SK-N-SH (cell line): ENCODE measurements at regions not wholly inside any gene's neighbourhood (a gene's known extent, or its start where the extent isn't known, plus 50 kb on each side); places are given as distances from the start of the nearest gene placed in this dataset.

Experiments
- CTCF ChIA-PET: fragments of 300-600, 350-600 bp; formaldehyde crosslinking; extraction: SDS; loops from one replicate; lab custom pipeline; 2021; lab: Yijun Ruan, JAX
- POLR2A ChIA-PET: fragments of 350-600 bp; sonication (Branson Sonifier 250); formaldehyde crosslinking; extraction: SDS; loops from one replicate; lab custom pipeline; 2020; ENCODE audit warnings: antibody characterized with exemption, inconsistent platforms; lab: Yijun Ruan, JAX
- DNase-seq: peaks from one replicate; pipeline ENCODE4 v3.0.0; 2012
- H2AFZ ChIP-seq: fragments of 200-600 bp; sonication (generic); 2 replicates; pipeline ENCODE4 v1.8.1; 2016; ENCODE audit warnings: antibody characterized with exemption, mild to moderate bottlenecking, low read depth
- H3F3A ChIP-seq: fragments of 200-600 bp; sonication (generic); replicated peaks from 2 replicates; pipeline ENCODE3; 2016; ENCODE audit warnings: antibody characterized with exemption, mild to moderate bottlenecking; ENCODE audit not compliant: insufficient read depth
- H3K27ac ChIP-seq, 2 experiments: fragments of 200-500 bp in 1 of 2; fragments of 200-600 bp in 1 of 2; sonication (Bioruptor generic) in 1 of 2; sonication (generic), shearing (Covaris generic) in 1 of 2; 2 replicates each; pipeline versions ENCODE4 v1.5.1 to v1.6.1; 2014 to 2016; ENCODE audit warnings: low read depth in 2 of 2, inconsistent platforms in 1 of 2, low read length in 1 of 2, mild to moderate bottlenecking in 1 of 2, mixed read lengths in 1 of 2
- H3K27me3 ChIP-seq: fragments of 200-600 bp; sonication (generic), shearing (Covaris generic); 2 replicates; pipeline ENCODE4 v1.6.1; 2016; ENCODE audit warnings: mixed run types; ENCODE audit not compliant: insufficient read depth
- H3K36me3 ChIP-seq, 2 experiments: fragments of 200-500 bp in 1 of 2; fragments of 200-600 bp in 1 of 2; sonication (Bioruptor generic) in 1 of 2; sonication (generic) in 1 of 2; replicated peaks in 1 of 2; 2 replicates each; pipeline versions ENCODE3 to v1.5.1; 2014 to 2016; ENCODE audit warnings: low read length in 1 of 2, mild to moderate bottlenecking in 1 of 2; ENCODE audit not compliant: insufficient read depth in 2 of 2, control insufficient read depth in 1 of 2
- H3K4me1 ChIP-seq, 2 experiments: fragments of 200-500 bp in 1 of 2; fragments of 200-600 bp in 1 of 2; sonication (Bioruptor generic) in 1 of 2; sonication (generic), shearing (Covaris generic) in 1 of 2; 2 replicates each; pipeline versions ENCODE4 v1.5.1 to v1.6.1; 2014 to 2016; ENCODE audit warnings: low read depth in 1 of 2, low read length in 1 of 2, mixed run types in 1 of 2; ENCODE audit not compliant: insufficient read depth in 2 of 2, control insufficient read depth in 1 of 2
- H3K4me2 ChIP-seq: fragments of 200-600 bp; sonication (generic), shearing (Covaris generic); 2 replicates; pipeline ENCODE4 v1.6.1; 2017; ENCODE audit warnings: mixed run types
- H3K4me3 ChIP-seq, 2 experiments: fragments of 200-500 bp in 1 of 2; fragments of 200-600 bp in 1 of 2; sonication (Bioruptor generic) in 1 of 2; sonication (generic), shearing (Covaris generic) in 1 of 2; 2 replicates each; pipeline versions ENCODE4 v1.5.1 to v1.8.1; 2014 to 2016; ENCODE audit warnings: low read depth in 2 of 2, inconsistent platforms in 1 of 2, low read length in 1 of 2, mild to moderate bottlenecking in 1 of 2, mixed read lengths in 1 of 2, moderate library complexity in 1 of 2
- H3K79me2 ChIP-seq: fragments of 200-600 bp; sonication (generic); 2 replicates; pipeline ENCODE4 v1.8.1; 2017; ENCODE audit warnings: mild to moderate bottlenecking; ENCODE audit not compliant: insufficient read depth
- H3K9ac ChIP-seq: fragments of 200-600 bp; sonication (generic); 2 replicates; pipeline ENCODE4 v1.6.1; 2017; ENCODE audit warnings: mixed run types
- H3K9me2 ChIP-seq: fragments of 200-600 bp; sonication (generic); 2 replicates; pipeline ENCODE4 v1.6.1; 2017; ENCODE audit warnings: mixed run types
- H3K9me3 ChIP-seq: fragments of 200-600 bp; sonication (generic); 2 replicates; pipeline ENCODE4 v1.6.1; 2017; ENCODE audit warnings: mixed run types, mild to moderate bottlenecking, moderate library complexity
- H4K20me1 ChIP-seq: fragments of 200-600 bp; sonication (generic); 2 replicates; pipeline ENCODE4 v1.6.1; 2017; ENCODE audit warnings: mild to moderate bottlenecking, mixed run types; ENCODE audit not compliant: insufficient read depth
- CHD2 ChIP-seq: fragments of 150-350 bp; IDR thresholded peaks from 2 replicates; pipeline ENCODE4 v1.6.1; 2018; ENCODE audit warnings: low read length; ENCODE audit not compliant: partially characterized antibody
- CTCF ChIP-seq: fragments of 200-600 bp; sonication (generic); IDR thresholded peaks from 2 replicates; pipeline ENCODE4 v1.6.1; 2017; ENCODE audit warnings: antibody characterized with exemption, mild to moderate bottlenecking, moderate library complexity
- FOXJ3 ChIP-seq: sonication (generic); formaldehyde crosslinking; IDR thresholded peaks from 2 replicates; pipeline ENCODE4 v1.5.1; 2020; ENCODE audit warnings: mild to moderate bottlenecking, missing genetic modification reagents
- FOXM1 ChIP-seq: IDR thresholded peaks from 2 replicates; pipeline ENCODE4 v1.4.0; 2012; ENCODE audit warnings: low read depth, mild to moderate bottlenecking
- GATA2 ChIP-seq: sonication (generic); formaldehyde crosslinking; IDR thresholded peaks from 2 replicates; pipeline ENCODE4 v1.5.0; 2020; ENCODE audit warnings: mild to moderate bottlenecking, missing genetic modification reagents
- IRF3 ChIP-seq: fragments of 150-350 bp; IDR thresholded peaks from 2 replicates; pipeline ENCODE4 v1.6.1; 2016; ENCODE audit warnings: mild to moderate bottlenecking, low read depth, low read length
- JUND ChIP-seq: IDR thresholded peaks from 2 replicates; pipeline ENCODE4 v1.4.0; 2012
- MEF2A ChIP-seq: IDR thresholded peaks from 2 replicates; pipeline ENCODE4 v1.4.0; 2012; ENCODE audit warnings: low read depth, borderline replicate concordance
- NFIC ChIP-seq: IDR thresholded peaks from 2 replicates; pipeline ENCODE4 v1.4.0; 2012; ENCODE audit warnings: borderline replicate concordance
- PBX3 ChIP-seq: IDR thresholded peaks from 2 replicates; pipeline ENCODE4; 2012
- POLR2AphosphoS5 ChIP-seq: IDR thresholded peaks from 2 replicates; pipeline ENCODE4 v1.6.1; 2012; ENCODE audit warnings: low read depth, low read length
- REST ChIP-seq: IDR thresholded peaks from 2 replicates; pipeline ENCODE4 v1.6.1; 2012; ENCODE audit warnings: mild to moderate bottlenecking, low read depth, low read length, moderate library complexity
- RFX5 ChIP-seq: IDR thresholded peaks from 2 replicates; pipeline ENCODE4 v1.6.1; 2012; ENCODE audit warnings: mild to moderate bottlenecking, improper control_type of control experiment, low read length
- SIN3A ChIP-seq: IDR thresholded peaks from 2 replicates; pipeline ENCODE4 v1.6.1; 2012; ENCODE audit warnings: low read depth, mild to moderate bottlenecking, low read length, moderate library complexity, borderline replicate concordance
- SMC3 ChIP-seq: IDR thresholded peaks from 2 replicates; pipeline ENCODE4 v1.6.1; 2012; ENCODE audit warnings: low read depth, low read length, improper control_type of control experiment
- TCF12 ChIP-seq: IDR thresholded peaks from 2 replicates; pipeline ENCODE4 v1.4.0; 2012
- TEAD4 ChIP-seq: IDR thresholded peaks from 2 replicates; pipeline ENCODE4 v1.4.0; 2012; ENCODE audit warnings: mild to moderate bottlenecking, borderline replicate concordance; ENCODE audit not compliant: insufficient read depth
- YY1 ChIP-seq: IDR thresholded peaks from 2 replicates; pipeline ENCODE4 v1.4.0; 2012; ENCODE audit warnings: low read depth, mild to moderate bottlenecking
- ZBTB33 ChIP-seq: IDR thresholded peaks from 2 replicates; pipeline ENCODE4 v1.4.0; 2012; ENCODE audit warnings: low read depth, borderline replicate concordance
- WGBS: methylation state at CpG from one replicate; pipeline ENCODE4 v1.1.6; 2017; ENCODE audit warnings: low lambda C conversion rate; 5-methylcytosine and 5-hydroxymethylcytosine counted together

- TF ChIP-seq ZBTB33 (no peak), CHD2 (no peak), TEAD4 (no peak), REST (no peak), NFIC (no peak), RFX5 (no peak), POLR2AphosphoS5 (no peak), SIN3A (no peak), IRF3 (no peak), FOXJ3 (no peak)
These were observed 1655.3 kb upstream of the ACVR2A start (continued) for GRCh38 chr2:146189541-146189940.

GRCh38 chr2:146173934-146174333 is 1654.0 kb upstream of the ZEB2 start:
- Histone ChIP-seq H3K27ac (no peak overlapping the region), H3K27me3 (no peaks in the 10 kb centered on the region), H3K4me1 (no peaks in the 10 kb centered on the region), H3F3A (no peaks in the 10 kb centered on the region), H3K36me3 (no peaks in the 10 kb centered on the region), H4K20me1 (no peaks in the 10 kb centered on the region), H3K4me3 (no peak overlapping the region), H3K4me2 (no peak overlapping the region), H3K9me2 (no peaks in the 10 kb centered on the region), H3K9ac (no peak overlapping the region), H3K79me2 (no peaks in the 10 kb centered on the region), H3K9me3 (no peaks in the 10 kb centered on the region), H2AFZ (no peak overlapping the region)
- no peak for TF ChIP-seq JUND
- no peak for TF ChIP-seq GATA2 (CRISPR knock-in tag)
- no peak for TF ChIP-seq PBX3
- TF ChIP-seq SIN3A: no peak
- TF ChIP-seq TCF12: no peak
- TF ChIP-seq SMC3: no peak
- no peak for TF ChIP-seq CTCF
- no peak for TF ChIP-seq FOXM1
- TF ChIP-seq MEF2A: no peak
- TF ChIP-seq YY1: no peak
- TF ChIP-seq IRF3: no peak
- DNase-seq: no peak
- WGBS: 68% methylated on average over 2 of the region's 2 CpGs
- CTCF ChIA-PET: no interaction called here
- POLR2A ChIA-PET: no interaction called here
